IPS-18c (cell line): ENCODE measurements at regions not wholly inside any gene's neighbourhood (a gene's known extent, or its start where the extent isn't known, plus 50 kb on each side); places are given as distances from the start of the nearest gene placed in this dataset.

Experiments
- H3K4me3 ChIP-seq: 2 replicates; pipeline ENCODE4 v1.7.0; 2013; ENCODE audit warnings: low read depth, mild to moderate bottlenecking, low read length, moderate library complexity; ENCODE audit not compliant: insufficient read depth
- H3K9me3 ChIP-seq: one replicate; pipeline ENCODE4 v1.6.1; 2013; ENCODE audit warnings: mild to moderate bottlenecking, low read length, moderate library complexity; ENCODE audit not compliant: control insufficient read depth, insufficient read depth

GRCh38 chr7:34471844-34472243 is 186.2 kb upstream of the NPSR1 start:
- H3K9me3 ChIP-seq, result peaks cover 5% of the 10 kb centered on the region
- no peak overlapping the region for H3K4me3 ChIP-seq

GRCh38 chr7:34486371-34486770 is 171.6 kb upstream of the NPSR1 start:
- H3K4me3 ChIP-seq, result no peak overlapping the region
- H3K9me3 ChIP-seq, result no peaks in the 10 kb centered on the region

- no peak overlapping the region for H3K4me3 ChIP-seq
Observed at GRCh38 chr7:34487391-34488115, 170.5 kb upstream of the NPSR1 start.

GRCh38 chr7:34488766-34489165 is 169.3 kb upstream of the NPSR1 start:
- H3K4me3 ChIP-seq, result no peak overlapping the region
- H3K9me3 ChIP-seq, result no peaks in the 10 kb centered on the region

More at GRCh38 chr7:34487391-34488115, 170.5 kb upstream of the NPSR1 start:
- H3K9me3 ChIP-seq, result no peaks in the 10 kb centered on the region

- no peaks in the 10 kb centered on the region for H3K9me3 ChIP-seq
- H3K4me3 ChIP-seq, result no peak overlapping the region
Observed at GRCh38 chr7:34491899-34492298, 166.1 kb upstream of the NPSR1 start.

GRCh38 chr7:34493752-34494151 is 164.3 kb upstream of the NPSR1 start:
- Histone ChIP-seq H3K4me3 (no peak overlapping the region), H3K9me3 (no peaks in the 10 kb centered on the region)

GRCh38 chr7:34497153-34497777 is 160.8 kb upstream of the NPSR1 start:
- Histone ChIP-seq H3K9me3 (no peaks in the 10 kb centered on the region), H3K4me3 (no peak overlapping the region)

- Histone ChIP-seq H3K4me3 (no peak overlapping the region), H3K9me3 (no peaks in the 10 kb centered on the region)
Observed at GRCh38 chr7:34501156-34501555, 156.9 kb upstream of the NPSR1 start.

GRCh38 chr7:34507191-34507590 is 150.8 kb upstream of the NPSR1 start:
- no peaks in the 10 kb centered on the region for H3K9me3 ChIP-seq
- no peak overlapping the region for H3K4me3 ChIP-seq

- Histone ChIP-seq H3K4me3 (no peak overlapping the region), H3K9me3 (no peaks in the 10 kb centered on the region)
Observed at GRCh38 chr7:34523226-34523918, 134.6 kb upstream of the NPSR1 start.

GRCh38 chr7:34530259-34530658 is 127.8 kb upstream of the NPSR1 start:
- H3K4me3 ChIP-seq, result no peak overlapping the region
- H3K9me3 ChIP-seq, result no peaks in the 10 kb centered on the region

GRCh38 chr7:34539003-34539402 is 119.0 kb upstream of the NPSR1 start:
- Histone ChIP-seq H3K9me3 (no peaks in the 10 kb centered on the region), H3K4me3 (no peak overlapping the region)

GRCh38 chr7:34544621-34545020 is 113.4 kb upstream of the NPSR1 start:
- no peak overlapping the region for H3K4me3 ChIP-seq

GRCh38 chr7:34550996-34551395 is 107.0 kb upstream of the NPSR1 start:
- H3K4me3 ChIP-seq, result no peak overlapping the region
- no peaks in the 10 kb centered on the region for H3K9me3 ChIP-seq

More at GRCh38 chr7:34544621-34545020, 113.4 kb upstream of the NPSR1 start:
- H3K9me3 ChIP-seq, result no peaks in the 10 kb centered on the region

GRCh38 chr7:34552502-34552901 is 105.5 kb upstream of the NPSR1 start:
- Histone ChIP-seq H3K9me3 (no peaks in the 10 kb centered on the region), H3K4me3 (no peak overlapping the region)

GRCh38 chr7:34558022-34558421 is 100.0 kb upstream of the NPSR1 start:
- no peak overlapping the region for H3K4me3 ChIP-seq

GRCh38 chr7:34564091-34564490 is 93.9 kb upstream of the NPSR1 start:
- Histone ChIP-seq H3K9me3 (peaks cover 2% of the 10 kb centered on the region), H3K4me3 (no peak overlapping the region)

More at GRCh38 chr7:34558022-34558421, 100.0 kb upstream of the NPSR1 start:
- peaks cover 2% of the 10 kb centered on the region for H3K9me3 ChIP-seq

GRCh38 chr7:34567906-34568305 is 90.1 kb upstream of the NPSR1 start:
- H3K4me3 ChIP-seq, result no peak overlapping the region
- no peaks in the 10 kb centered on the region for H3K9me3 ChIP-seq
